GM23338 (cell line): ENCODE measurements at regions not wholly inside any gene's neighbourhood (a gene's known extent, or its start where the extent isn't known, plus 50 kb on each side); places are given as distances from the start of the nearest gene placed in this dataset.

Experiments used
- CTCF ChIP-seq, 2 experiments: fragments of 200-600 bp in 1 of 2; sonication (generic) in 1 of 2; conservative IDR thresholded peaks; 2 replicates each; pipeline versions ENCODE4 v1.5.1 to v1.6.1; 2016 to 2017; ENCODE audit warnings: antibody characterized with exemption in 2 of 2, low read depth in 2 of 2, mild to moderate bottlenecking in 2 of 2, moderate library complexity in 1 of 2
- EZH2 ChIP-seq: fragments of 200-600 bp; sonication (generic); IDR thresholded peaks from one replicate; pipeline ENCODE4 v1.8.0; 2017; ENCODE audit warnings: antibody characterized with exemption, mild to moderate bottlenecking, low read depth; ENCODE audit not compliant: unreplicated experiment

- TF ChIP-seq EZH2 (no peak), CTCF (conservative IDR thresholded peaks at IDR 0.05; ENCODE audit: low read depth in 2 of 2) (no peak)
These were observed 133.1 kb downstream of the HMX1 start for GRCh38 chr4:8738471-8738931.
